ENCODE measurements at regions not wholly inside any gene's neighbourhood (a gene's known extent, or its start where the extent isn't known, plus 50 kb on each side); places are given as distances from the start of the nearest gene placed in this dataset.

- TF ChIP-seq CTCF (IDR thresholded peaks at IDR 0.05): no peak
- TF ChIP-seq EP300 (IDR thresholded peaks at IDR 0.05): no peak
- TF ChIP-seq POLR2AphosphoS5 (IDR thresholded peaks at IDR 0.05): no peak
Measured at GRCh38 chr7:134391223-134391622, 67.7 kb downstream of the AKR1B1 start.

Measured in sigmoid colon (tissue), 4 donors.